ENCODE measurements at regions not wholly inside any gene's neighbourhood (a gene's known extent, or its start where the extent isn't known, plus 50 kb on each side); places are given as distances from the start of the nearest gene placed in this dataset.
"Not testable (repeated sequence)": the region's sequence is repeated elsewhere in the genome, so short reads cannot be mapped to it uniquely, and the experiment has no call there.

GRCh38 chr21:36223451-36223850 is 66.8 kb downstream of the DOP1B start:
- no peaks in the 10 kb centered on the region for H3K27me3 Mint-ChIP-seq (ENCODE audit: insufficient read depth)
- Histone ChIP-seq H3K36me3 (ENCODE audit: control insufficient read depth, insufficient read depth, low read length) (peaks cover 3% of the 10 kb centered on the region), H3K27ac (ENCODE audit: low read depth, low read length) (no peak overlapping the region), H3K9ac (ENCODE audit: extremely low read depth, low read length, poor library complexity, severe bottlenecking) (no peak overlapping the region), H3K4me1 (ENCODE audit: control insufficient read depth, insufficient read depth, low read length) (no peaks in the 10 kb centered on the region), H3K9me3 (ENCODE audit: control insufficient read depth, low read length) (no peaks in the 10 kb centered on the region), H3K27me3 (ENCODE audit: control insufficient read depth, insufficient read depth, low read length, poor library complexity, severe bottlenecking) (no peaks in the 10 kb centered on the region), H3K4me3 (ENCODE audit: low read length) (no peak overlapping the region)
- WGBS, 2 experiments (ENCODE audit: insufficient coverage in 1 of 2, insufficient read length in 1 of 2) = 90 to 96% methylated on average over 3 to 4 of the region's 4 CpGs
- no peaks in the 10 kb centered on the region for H3K4me1 Mint-ChIP-seq
- peaks cover 2% of the 10 kb centered on the region for H3K36me3 Mint-ChIP-seq (ENCODE audit: low read depth)
- TF ChIP-seq, protein P1, sequence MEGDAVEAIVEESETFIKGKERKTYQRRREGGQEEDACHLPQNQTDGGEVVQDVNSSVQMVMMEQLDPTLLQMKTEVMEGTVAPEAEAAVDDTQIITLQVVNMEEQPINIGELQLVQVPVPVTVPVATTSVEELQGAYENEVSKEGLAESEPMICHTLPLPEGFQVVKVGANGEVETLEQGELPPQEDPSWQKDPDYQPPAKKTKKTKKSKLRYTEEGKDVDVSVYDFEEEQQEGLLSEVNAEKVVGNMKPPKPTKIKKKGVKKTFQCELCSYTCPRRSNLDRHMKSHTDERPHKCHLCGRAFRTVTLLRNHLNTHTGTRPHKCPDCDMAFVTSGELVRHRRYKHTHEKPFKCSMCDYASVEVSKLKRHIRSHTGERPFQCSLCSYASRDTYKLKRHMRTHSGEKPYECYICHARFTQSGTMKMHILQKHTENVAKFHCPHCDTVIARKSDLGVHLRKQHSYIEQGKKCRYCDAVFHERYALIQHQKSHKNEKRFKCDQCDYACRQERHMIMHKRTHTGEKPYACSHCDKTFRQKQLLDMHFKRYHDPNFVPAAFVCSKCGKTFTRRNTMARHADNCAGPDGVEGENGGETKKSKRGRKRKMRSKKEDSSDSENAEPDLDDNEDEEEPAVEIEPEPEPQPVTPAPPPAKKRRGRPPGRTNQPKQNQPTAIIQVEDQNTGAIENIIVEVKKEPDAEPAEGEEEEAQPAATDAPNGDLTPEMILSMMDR (conservative IDR thresholded peaks at IDR 0.05) = no peak
- H3K9me3 Mint-ChIP-seq = no peaks in the 10 kb centered on the region
- DNase-seq = no peak
- H3K4me3 Mint-ChIP-seq = no peak overlapping the region
- H3K27ac Mint-ChIP-seq = no peak overlapping the region

DNA sequence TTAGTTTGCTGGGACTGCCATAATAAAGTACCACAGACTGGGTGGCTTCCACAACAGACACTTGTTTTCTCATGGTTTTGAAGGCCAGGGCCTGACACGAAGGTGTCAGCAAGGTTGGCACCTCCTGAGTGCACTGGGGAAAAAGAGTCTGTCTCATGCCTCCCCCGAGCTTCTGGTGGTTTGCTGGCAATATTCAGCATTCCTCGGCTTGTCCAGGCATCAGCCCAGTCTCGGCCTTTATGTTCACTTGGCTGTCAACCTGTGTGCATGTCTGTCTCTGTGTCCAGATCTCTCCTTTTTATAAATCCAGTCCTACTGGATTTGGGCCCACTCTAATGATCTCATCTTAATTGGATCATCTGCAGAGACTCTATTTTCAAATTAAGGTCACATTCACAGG is 72.6 kb downstream of the DOP1B start:
- Mint-ChIP-seq H3K9me3 (no peaks in the 10 kb centered on the region), H3K27me3 (ENCODE audit: insufficient read depth) (no peaks in the 10 kb centered on the region), H3K4me3 (no peak overlapping the region), H3K36me3 (ENCODE audit: low read depth) (peaks cover 4% of the 10 kb centered on the region), H3K27ac (no peak overlapping the region), H3K4me1 (no peaks in the 10 kb centered on the region)
- Histone ChIP-seq H3K4me3 (ENCODE audit: low read length) (no peak overlapping the region), H3K27me3 (ENCODE audit: control insufficient read depth, insufficient read depth, low read length, poor library complexity, severe bottlenecking) (no peaks in the 10 kb centered on the region), H3K27ac (ENCODE audit: low read depth, low read length) (no peak overlapping the region), H3K9ac (ENCODE audit: extremely low read depth, low read length, poor library complexity, severe bottlenecking) (no peak overlapping the region), H3K4me1 (ENCODE audit: control insufficient read depth, insufficient read depth, low read length) (no peaks in the 10 kb centered on the region), H3K9me3 (ENCODE audit: control insufficient read depth, low read length) (no peaks in the 10 kb centered on the region), H3K36me3 (ENCODE audit: control insufficient read depth, insufficient read depth, low read length) (peaks cover 4% of the 10 kb centered on the region)
- WGBS, 2 experiments (ENCODE audit: insufficient coverage in 1 of 2, insufficient read length in 1 of 2) = 92% methylated on average over 3 to 4 of the region's 4 CpGs
- TF ChIP-seq, protein P1 (conservative IDR thresholded peaks at IDR 0.05) = no peak
- DNase-seq = no peak

GRCh38 chr21:36231444-36231843 is 74.8 kb downstream of the DOP1B start:
- H3K27me3 ChIP-seq (ENCODE audit: control insufficient read depth, insufficient read depth, low read length, poor library complexity, severe bottlenecking); H3K4me3 ChIP-seq (ENCODE audit: low read length); H3K27ac Mint-ChIP-seq; H3K27ac ChIP-seq (ENCODE audit: low read depth, low read length); H3K4me3 Mint-ChIP-seq; H3K9me3 Mint-ChIP-seq; H3K9me3 ChIP-seq (ENCODE audit: control insufficient read depth, low read length); H3K36me3 Mint-ChIP-seq (ENCODE audit: low read depth); H3K27me3 Mint-ChIP-seq (ENCODE audit: insufficient read depth); H3K9ac ChIP-seq (ENCODE audit: extremely low read depth, low read length, poor library complexity, severe bottlenecking); H3K36me3 ChIP-seq (ENCODE audit: control insufficient read depth, insufficient read depth, low read length); H3K4me1 ChIP-seq (ENCODE audit: control insufficient read depth, insufficient read depth, low read length); DNase-seq: not testable (repeated sequence)
- 80 to 97% methylated on average over 1 to 3 of the region's 3 CpGs for WGBS, 2 experiments (ENCODE audit: insufficient coverage in 1 of 2, insufficient read length in 1 of 2)
- peaks cover 11% of the 10 kb centered on the region for H3K4me1 Mint-ChIP-seq

- Histone ChIP-seq H3K9ac (ENCODE audit: extremely low read depth, low read length, poor library complexity, severe bottlenecking) (no peak overlapping the region), H3K36me3 (ENCODE audit: control insufficient read depth, insufficient read depth, low read length) (peaks cover 4% of the 10 kb centered on the region), H3K27me3 (ENCODE audit: control insufficient read depth, insufficient read depth, low read length, poor library complexity, severe bottlenecking) (no peaks in the 10 kb centered on the region), H3K4me3 (ENCODE audit: low read length) (no peak overlapping the region), H3K27ac (ENCODE audit: low read depth, low read length) (no peak overlapping the region), H3K9me3 (ENCODE audit: control insufficient read depth, low read length) (no peaks in the 10 kb centered on the region), H3K4me1 (ENCODE audit: control insufficient read depth, insufficient read depth, low read length) (no peaks in the 10 kb centered on the region)
- H3K27ac Mint-ChIP-seq = no peak overlapping the region
- TF ChIP-seq, protein P1 (conservative IDR thresholded peaks at IDR 0.05) = no peak
- WGBS, 2 experiments (ENCODE audit: insufficient coverage in 1 of 2, insufficient read length in 1 of 2) = 85 to 90% methylated on average over 9 of the region's 9 CpGs
- DNase-seq = no peak
- no peaks in the 10 kb centered on the region for H3K9me3 Mint-ChIP-seq
- peaks cover 4% of the 10 kb centered on the region for H3K36me3 Mint-ChIP-seq (ENCODE audit: low read depth)
- H3K4me3 Mint-ChIP-seq = no peak overlapping the region
- peaks cover 5% of the 10 kb centered on the region for H3K27me3 Mint-ChIP-seq (ENCODE audit: insufficient read depth)
- H3K4me1 Mint-ChIP-seq = peaks cover 11% of the 10 kb centered on the region
These were observed 76.0 kb downstream of the DOP1B start for GRCh38 chr21:36232641-36233040.
